H9 (cell line): ENCODE measurements at regions not wholly inside any gene's neighbourhood (a gene's known extent, or its start where the extent isn't known, plus 50 kb on each side); places are given as distances from the start of the nearest gene placed in this dataset.

Experiments
- DNase-seq: peaks from one replicate; pipeline ENCODE4 v3.0.0-alpha.2; 2017
- H2AFZ ChIP-seq: one replicate; pipeline ENCODE4 v1.6.1; 2013; ENCODE audit warnings: mild to moderate bottlenecking, low read length, control low read depth, moderate library complexity
- H2AK5ac ChIP-seq: 2 replicates; pipeline ENCODE4 v1.6.1; 2013; ENCODE audit warnings: low read length, control low read depth, mixed read lengths; ENCODE audit not compliant: insufficient read length
- H2BK120ac ChIP-seq: one replicate; pipeline ENCODE4 v1.6.1; 2013; ENCODE audit warnings: low read depth, mild to moderate bottlenecking, low read length, control low read depth, inconsistent platforms; ENCODE audit not compliant: poor library complexity, severe bottlenecking
- H2BK12ac ChIP-seq: 2 replicates; pipeline ENCODE4 v1.6.1; 2013; ENCODE audit warnings: low read length, control low read depth, mixed read lengths, low read depth; ENCODE audit not compliant: insufficient read length
- H2BK15ac ChIP-seq: 2 replicates; pipeline ENCODE4 v1.6.1; 2013; ENCODE audit warnings: low read depth, low read length, control low read depth
- H2BK20ac ChIP-seq: one replicate; pipeline ENCODE4 v1.6.1; 2013; ENCODE audit warnings: low read depth, mild to moderate bottlenecking, low read length, control low read depth, inconsistent platforms; ENCODE audit not compliant: poor library complexity, severe bottlenecking
- H2BK5ac ChIP-seq: 2 replicates; pipeline ENCODE4 v1.6.1; 2013; ENCODE audit warnings: low read length, control low read depth, mixed read lengths; ENCODE audit not compliant: insufficient read length
- H3K14ac ChIP-seq: 2 replicates; pipeline ENCODE4 v1.6.1; 2013; ENCODE audit warnings: low read length, control low read depth; ENCODE audit not compliant: insufficient read depth
- H3K18ac ChIP-seq: 2 replicates; pipeline ENCODE4 v1.6.1; 2013; ENCODE audit warnings: low read depth, mild to moderate bottlenecking, mixed read lengths, low read length, control low read depth; ENCODE audit not compliant: insufficient read length
- H3K23ac ChIP-seq: 2 replicates; pipeline ENCODE4 v1.6.1; 2013; ENCODE audit warnings: low read length, control low read depth, mixed read lengths, low read depth; ENCODE audit not compliant: insufficient read length
- H3K23me2 ChIP-seq: 2 replicates; pipeline ENCODE4 v1.6.1; 2013; ENCODE audit warnings: low read depth, mild to moderate bottlenecking, mixed read lengths, low read length, control low read depth; ENCODE audit not compliant: insufficient read length, poor library complexity, severe bottlenecking
- H3K27ac ChIP-seq: 2 replicates; pipeline ENCODE4 v1.5.1; 2013; ENCODE audit warnings: low read length, control low read depth, mixed read lengths, low read depth; ENCODE audit not compliant: insufficient read length
- H3K27me3 ChIP-seq: 2 replicates; pipeline ENCODE4 v1.6.1; 2013; ENCODE audit warnings: low read length, control low read depth, inconsistent platforms; ENCODE audit not compliant: insufficient read depth
- H3K4ac ChIP-seq: 2 replicates; pipeline ENCODE4 v1.6.1; 2013; ENCODE audit warnings: low read depth, mild to moderate bottlenecking, control low read depth, inconsistent platforms, low read length, moderate library complexity
- H3K4me1 ChIP-seq: 2 replicates; pipeline ENCODE4 v1.6.1; 2013; ENCODE audit warnings: low read length, control low read depth, inconsistent platforms; ENCODE audit not compliant: insufficient read depth
- H3K4me2 ChIP-seq: 2 replicates; pipeline ENCODE4 v1.6.1; 2013; ENCODE audit warnings: low read length, control low read depth, mixed read lengths; ENCODE audit not compliant: insufficient read length, insufficient read depth
- H3K56ac ChIP-seq: 2 replicates; pipeline ENCODE4 v1.6.1; 2013; ENCODE audit warnings: low read depth, mild to moderate bottlenecking, mixed read lengths, low read length, control low read depth; ENCODE audit not compliant: insufficient read length
- H3K79me1 ChIP-seq: 2 replicates; pipeline ENCODE4 v1.6.1; 2013; ENCODE audit warnings: low read depth, mild to moderate bottlenecking, moderate library complexity, low read length, control low read depth, inconsistent platforms; ENCODE audit not compliant: insufficient read depth, poor library complexity, severe bottlenecking
- H3K79me2 ChIP-seq: 2 replicates; pipeline ENCODE4 v1.6.1; 2013; ENCODE audit warnings: low read length, control low read depth, inconsistent platforms; ENCODE audit not compliant: insufficient read depth
- H3K9ac ChIP-seq: 2 replicates; pipeline ENCODE4 v1.6.1; 2013; ENCODE audit warnings: low read length, control low read depth, mixed read lengths; ENCODE audit not compliant: insufficient read length; ENCODE audit errors: extremely low read depth
- H3K9me3 ChIP-seq: one replicate; pipeline ENCODE4 v1.6.1; 2013; ENCODE audit warnings: low read depth, low read length, inconsistent platforms; ENCODE audit not compliant: control insufficient read depth
- H3T11ph ChIP-seq: one replicate; pipeline ENCODE4 v1.6.1; 2013; ENCODE audit warnings: mild to moderate bottlenecking, low read length, control low read depth, inconsistent platforms
- H4K20me1 ChIP-seq: one replicate; pipeline ENCODE4 v1.6.1; 2013; ENCODE audit not compliant: control insufficient read depth, insufficient read length, insufficient read depth
- H4K5ac ChIP-seq: 2 replicates; pipeline ENCODE4 v1.6.1; 2013; ENCODE audit warnings: low read depth, mild to moderate bottlenecking, mixed read lengths, low read length, control low read depth; ENCODE audit not compliant: insufficient read length
- H4K8ac ChIP-seq: replicated peaks from 2 replicates; pipeline ENCODE4 v1.6.1; 2013; ENCODE audit warnings: low read length, control low read depth, mixed read lengths, low read depth; ENCODE audit not compliant: insufficient read length
- H4K91ac ChIP-seq: 2 replicates; pipeline ENCODE4 v1.6.1; 2013; ENCODE audit warnings: low read depth, mild to moderate bottlenecking, moderate library complexity, mixed read lengths, low read length, control low read depth; ENCODE audit not compliant: insufficient read length
- H3K27ac Mint-ChIP-seq, 3 experiments: 2 replicates in 2 of 3; 3 replicates in 1 of 3; pipeline ENCODE4 v1.8.0; 2020 to 2021; ENCODE audit warnings: mixed read lengths in 3 of 3, mild to moderate bottlenecking in 1 of 3, moderate library complexity in 1 of 3
- H3K27me3 Mint-ChIP-seq: 2 replicates; pipeline ENCODE4 v1.8.0; 2021; ENCODE audit warnings: low read depth, mild to moderate bottlenecking, moderate library complexity, mixed read lengths
- H3K36me3 Mint-ChIP-seq, 3 experiments: 2 replicates in 2 of 3; 3 replicates in 1 of 3; pipeline ENCODE4 v1.8.0; 2020 to 2021; ENCODE audit warnings: low read depth in 3 of 3, mixed read lengths in 3 of 3; ENCODE audit not compliant: insufficient read depth in 1 of 3
- H3K4me1 Mint-ChIP-seq, 2 experiments: 2 replicates each; pipeline ENCODE4 v1.8.0; 2020; ENCODE audit warnings: mixed read lengths in 2 of 2
- H3K4me3 Mint-ChIP-seq, 2 experiments: 2 replicates in 1 of 2; 3 replicates in 1 of 2; pipeline ENCODE4 v1.8.0; 2020 to 2021; ENCODE audit warnings: mild to moderate bottlenecking in 2 of 2, mixed read lengths in 2 of 2, moderate library complexity in 1 of 2
- H3K9me3 Mint-ChIP-seq, 2 experiments: 2 replicates in 1 of 2; 3 replicates in 1 of 2; pipeline ENCODE4 v1.8.0; 2020; ENCODE audit warnings: mild to moderate bottlenecking in 2 of 2, mixed read lengths in 2 of 2, moderate library complexity in 1 of 2
- CTCF ChIP-seq: fragments of 200-600 bp; sonication (generic); conservative IDR thresholded peaks from 3 replicates; pipeline ENCODE4 v1.8.0; 2021; ENCODE audit warnings: antibody characterized with exemption, mild to moderate bottlenecking
- WGBS: extraction: QIAGEN DNeasy Blood & Tissue Kit; methylation state at CpG from one replicate; pipeline ENCODE4 v1.1.7; 2013; ENCODE audit warnings: missing lambda C conversion rate, low lambda C conversion rate, mixed read lengths; ENCODE audit not compliant: insufficient read length; ENCODE audit errors: extremely low coverage; 5-methylcytosine and 5-hydroxymethylcytosine counted together

- Mint-ChIP-seq H3K36me3 (peaks cover 5 to 18% (median 6%) of the 10 kb centered on the region in 3 experiments; a peak in 6 of 7 replicates), H3K27ac (no peak overlapping the region)
Observed at GRCh38 chr12:91973813-91974212, 171.8 kb downstream of the BTG1 start.

More at GRCh38 chr12:91973813-91974212, 171.8 kb downstream of the BTG1 start:
- Histone ChIP-seq H3K56ac (no peak overlapping the region), H2BK120ac (no peak overlapping the region), H3K27me3 (no peaks in the 10 kb centered on the region), H3K27ac (no peak overlapping the region), H3K23ac (no peak overlapping the region), H2AK5ac (no peak overlapping the region), H3T11ph (no peak overlapping the region), H2BK20ac (no peak overlapping the region), H2BK15ac (no peak overlapping the region), H4K5ac (no peak overlapping the region), H3K4me1 (no peaks in the 10 kb centered on the region), H3K79me2 (no peaks in the 10 kb centered on the region), H3K23me2 (no peaks in the 10 kb centered on the region), H2BK12ac (no peak overlapping the region), H2BK5ac (no peak overlapping the region), H3K4ac (no peak overlapping the region), H3K9me3 (no peaks in the 10 kb centered on the region), H3K14ac (no peak overlapping the region), H4K8ac (no peak overlapping the region), H3K18ac (no peak overlapping the region), H2AFZ (no peak overlapping the region), H4K91ac (no peak overlapping the region), H3K9ac (no peak overlapping the region), H3K79me1 (no peaks in the 10 kb centered on the region), H3K4me2 (no peak overlapping the region), H4K20me1 (no peaks in the 10 kb centered on the region)
- Mint-ChIP-seq H3K9me3 (peaks cover 16 to 17% of the 10 kb centered on the region in 2 experiments), H3K27me3 (no peaks in the 10 kb centered on the region), H3K4me1 (peaks cover 0 to 3% of the 10 kb centered on the region in 2 experiments; a peak in 1 of 4 replicates), H3K4me3 (no peak overlapping the region)
- DNase-seq, result no peak
- no CpG with 5 or more reads among the region's 2 CpGs for WGBS
- no peak for TF ChIP-seq CTCF
